Gastroesophageal sphincter (tissue), 3 donors: ENCODE measurements at regions not wholly inside any gene's neighbourhood (a gene's known extent, or its start where the extent isn't known, plus 50 kb on each side); places are given as distances from the start of the nearest gene placed in this dataset.

Source experiments
- EP300 ChIP-seq: sonication (generic); formaldehyde crosslinking; IDR thresholded peaks from one replicate; pipeline ENCODE4 v1.6.1; 2017; ENCODE audit warnings: antibody characterized with exemption, mild to moderate bottlenecking
- POLR2A ChIP-seq, 2 donors: fragments of 450-650 bp; IDR thresholded peaks; one replicate each; pipeline ENCODE4 v1.6.1; 2017; ENCODE audit warnings: antibody characterized with exemption in 2 of 2, mild to moderate bottlenecking in 2 of 2, moderate library complexity in 1 of 2
- POLR2AphosphoS5 ChIP-seq: sonication (generic); formaldehyde crosslinking; IDR thresholded peaks from one replicate; pipeline ENCODE4 v1.6.1; 2017; ENCODE audit warnings: antibody characterized with exemption
- TF ChIP-seq, protein P1 (sequence below), 4 experiments: fragments of 200-600 bp in 2 of 4; fragments of 450-650 bp in 2 of 4; sonication (generic) in 1 of 4; IDR thresholded peaks; one replicate each; pipeline ENCODE4 v1.5.1; 2017 to 2019; ENCODE audit warnings: antibody characterized with exemption in 4 of 4, mild to moderate bottlenecking in 2 of 4, moderate library complexity in 2 of 4

DNA sequence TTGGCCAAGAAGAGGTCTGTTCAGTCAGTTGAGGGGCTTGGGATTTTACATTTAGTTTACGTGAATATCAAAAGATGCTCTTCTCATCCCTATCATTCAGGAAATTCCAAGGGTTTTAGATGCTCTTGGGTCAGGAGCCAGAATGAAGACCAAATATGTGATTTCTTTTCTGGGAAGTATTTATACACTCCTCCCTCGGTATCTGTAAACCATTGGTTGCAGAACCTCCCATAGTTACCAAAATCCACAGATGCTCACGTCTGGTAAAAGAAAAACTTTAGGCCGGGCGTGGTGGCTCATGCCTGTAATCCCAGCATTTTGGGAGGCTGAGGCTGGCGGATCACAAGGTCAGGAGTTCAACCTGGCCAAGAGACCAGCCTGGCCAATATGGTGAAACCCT is 75.9 kb downstream of the TNFAIP2 start:
- TF ChIP-seq, protein P1, sequence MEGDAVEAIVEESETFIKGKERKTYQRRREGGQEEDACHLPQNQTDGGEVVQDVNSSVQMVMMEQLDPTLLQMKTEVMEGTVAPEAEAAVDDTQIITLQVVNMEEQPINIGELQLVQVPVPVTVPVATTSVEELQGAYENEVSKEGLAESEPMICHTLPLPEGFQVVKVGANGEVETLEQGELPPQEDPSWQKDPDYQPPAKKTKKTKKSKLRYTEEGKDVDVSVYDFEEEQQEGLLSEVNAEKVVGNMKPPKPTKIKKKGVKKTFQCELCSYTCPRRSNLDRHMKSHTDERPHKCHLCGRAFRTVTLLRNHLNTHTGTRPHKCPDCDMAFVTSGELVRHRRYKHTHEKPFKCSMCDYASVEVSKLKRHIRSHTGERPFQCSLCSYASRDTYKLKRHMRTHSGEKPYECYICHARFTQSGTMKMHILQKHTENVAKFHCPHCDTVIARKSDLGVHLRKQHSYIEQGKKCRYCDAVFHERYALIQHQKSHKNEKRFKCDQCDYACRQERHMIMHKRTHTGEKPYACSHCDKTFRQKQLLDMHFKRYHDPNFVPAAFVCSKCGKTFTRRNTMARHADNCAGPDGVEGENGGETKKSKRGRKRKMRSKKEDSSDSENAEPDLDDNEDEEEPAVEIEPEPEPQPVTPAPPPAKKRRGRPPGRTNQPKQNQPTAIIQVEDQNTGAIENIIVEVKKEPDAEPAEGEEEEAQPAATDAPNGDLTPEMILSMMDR (IDR thresholded peaks at IDR 0.05) = no peak
- TF ChIP-seq POLR2AphosphoS5 = no peak
- TF ChIP-seq EP300 = no peak
- TF ChIP-seq POLR2A (IDR thresholded peaks at IDR 0.05) = no peak
